Neuronal stem cell (in vitro differentiated cells): ENCODE measurements at regions not wholly inside any gene's neighbourhood (a gene's known extent, or its start where the extent isn't known, plus 50 kb on each side); places are given as distances from the start of the nearest gene placed in this dataset.
A peak's percentile ranks its signal among the peaks of the same experiment; 100 is the strongest.

ENCODE experiments used
- DNase-seq: peaks from one replicate; pipeline ENCODE4 v3.0.0-alpha.2; 2013; ENCODE audit warnings: low spot score
- H2AFZ ChIP-seq: one replicate; pipeline ENCODE4 v1.6.1; 2013; ENCODE audit warnings: mild to moderate bottlenecking, low read length, inconsistent platforms
- H2AK5ac ChIP-seq: 2 replicates; pipeline ENCODE4 v1.6.1; 2013; ENCODE audit warnings: low read depth, mild to moderate bottlenecking, inconsistent platforms, low read length, moderate library complexity, mixed read lengths
- H2BK120ac ChIP-seq: 2 replicates; pipeline ENCODE4 v1.6.1; 2013; ENCODE audit warnings: low read depth, mild to moderate bottlenecking, inconsistent platforms, low read length, moderate library complexity, mixed read lengths
- H2BK12ac ChIP-seq: one replicate; pipeline ENCODE4 v1.6.1; 2013; ENCODE audit warnings: low read length, inconsistent platforms
- H2BK15ac ChIP-seq: 2 replicates; pipeline ENCODE4 v1.6.1; 2013; ENCODE audit warnings: mild to moderate bottlenecking, low read length, inconsistent platforms, mixed read lengths
- H2BK5ac ChIP-seq: one replicate; pipeline ENCODE4 v1.6.1; 2013; ENCODE audit warnings: inconsistent platforms, mild to moderate bottlenecking, low read length, moderate library complexity
- H3K14ac ChIP-seq: one replicate; pipeline ENCODE4 v1.6.1; 2013; ENCODE audit warnings: low read length, inconsistent platforms
- H3K18ac ChIP-seq: 2 replicates; pipeline ENCODE4 v1.6.1; 2013; ENCODE audit warnings: low read length, inconsistent platforms
- H3K23ac ChIP-seq: 2 replicates; pipeline ENCODE4 v1.6.1; 2013; ENCODE audit warnings: low read depth, mild to moderate bottlenecking, mixed read lengths, low read length, inconsistent platforms; ENCODE audit not compliant: poor library complexity
- H3K27ac ChIP-seq: replicated peaks from 3 replicates; pipeline ENCODE4 v1.5.1; 2013; ENCODE audit warnings: low read length, inconsistent platforms
- H3K27me3 ChIP-seq, 3 experiments: 2 replicates each; pipeline ENCODE4 v1.6.1; 2013; ENCODE audit warnings: low read length in 3 of 3, mild to moderate bottlenecking in 2 of 3, inconsistent platforms in 1 of 3, low read depth in 1 of 3, mixed read lengths in 1 of 3, moderate library complexity in 1 of 3; ENCODE audit not compliant: control insufficient read depth in 3 of 3, insufficient read depth in 3 of 3
- H3K36me3 ChIP-seq, 2 donors: replicated peaks in 1 of 2; 2 replicates each; pipeline ENCODE4 v1.6.1; 2013; ENCODE audit warnings: low read length in 2 of 2; ENCODE audit not compliant: control insufficient read depth in 2 of 2, insufficient read depth in 2 of 2
- H3K4ac ChIP-seq: 2 replicates; pipeline ENCODE4 v1.6.1; 2013; ENCODE audit warnings: inconsistent platforms, mild to moderate bottlenecking, low read length, moderate library complexity
- H3K4me1 ChIP-seq, 2 donors: 1 replicate in 1 of 2; 2 replicates in 1 of 2; pipeline ENCODE4 v1.6.1; 2013; ENCODE audit warnings: low read length in 2 of 2, low read depth in 1 of 2; ENCODE audit not compliant: control insufficient read depth in 2 of 2, insufficient read depth in 1 of 2
- H3K4me2 ChIP-seq: one replicate; pipeline ENCODE4 v1.6.1; 2013; ENCODE audit warnings: mild to moderate bottlenecking, low read length, inconsistent platforms; ENCODE audit not compliant: insufficient read depth, poor library complexity, severe bottlenecking
- H3K4me3 ChIP-seq, 2 donors: 2 replicates each; pipeline ENCODE4 v1.5.1; 2013; ENCODE audit warnings: low read length in 2 of 2, mild to moderate bottlenecking in 2 of 2, inconsistent platforms in 1 of 2, moderate library complexity in 1 of 2
- H3K79me1 ChIP-seq: one replicate; pipeline ENCODE4 v1.6.1; 2013; ENCODE audit warnings: low read depth, mild to moderate bottlenecking, inconsistent platforms, low read length, moderate library complexity
- H3K9ac ChIP-seq: one replicate; pipeline ENCODE4 v1.6.1; 2013; ENCODE audit warnings: mild to moderate bottlenecking, low read depth, low read length, inconsistent platforms; ENCODE audit not compliant: poor library complexity
- H3K9me3 ChIP-seq, 2 donors: replicated peaks in 1 of 2; 2 replicates each; pipeline versions ENCODE3 to v1.6.1; 2013; ENCODE audit warnings: low read length in 2 of 2, mild to moderate bottlenecking in 2 of 2, inconsistent platforms in 1 of 2, low read depth in 1 of 2, mixed read lengths in 1 of 2, moderate library complexity in 1 of 2; ENCODE audit not compliant: control insufficient read depth in 2 of 2, insufficient read depth in 1 of 2
- H4K8ac ChIP-seq: one replicate; pipeline ENCODE4 v1.6.1; 2013; ENCODE audit warnings: low read depth, mild to moderate bottlenecking, inconsistent platforms, low read length, moderate library complexity
- H4K91ac ChIP-seq: one replicate; pipeline ENCODE4 v1.6.1; 2013; ENCODE audit warnings: low read length, low read depth, mild to moderate bottlenecking, inconsistent platforms; ENCODE audit not compliant: poor library complexity
- WGBS, 2 donors: extraction: QIAGEN DNeasy Blood & Tissue Kit; methylation state at CpG; one replicate each; pipeline ENCODE4 v1.1.7; 2013; ENCODE audit warnings: missing lambda C conversion rate in 2 of 2, mixed read lengths in 1 of 2; ENCODE audit not compliant: insufficient read length in 2 of 2, insufficient replicate concordance in 1 of 2; ENCODE audit errors: extremely low coverage in 2 of 2; 5-methylcytosine and 5-hydroxymethylcytosine counted together

GRCh38 chr1:2930016-2930815 lies 91.1 kb upstream of the ACTRT2 start:
- no peaks in the 10 kb centered on the region for H3K4me1 ChIP-seq
- H3K4me2 ChIP-seq: no peak overlapping the region
- no peak overlapping the region for H2BK12ac ChIP-seq
- H3K23ac ChIP-seq: peak overlapping the region; percentile 25
- no peak overlapping the region for H3K18ac ChIP-seq
- H3K79me1 ChIP-seq: no peaks in the 10 kb centered on the region
- no peak overlapping the region for H2BK120ac ChIP-seq
- H2AFZ ChIP-seq: no peak overlapping the region
- H3K27me3 ChIP-seq: peaks cover 0 to 96% (median 0%) of the 10 kb centered on the region in 3 experiments
- no peak overlapping the region for H2BK15ac ChIP-seq
- peak overlapping the region; percentile 35 for H2AK5ac ChIP-seq
- no peak for DNase-seq
- H4K91ac ChIP-seq: no peak overlapping the region
- H3K27ac ChIP-seq: no peak overlapping the region
- peaks cover 0 to 2% of the 10 kb centered on the region in 2 donors for H3K9me3 ChIP-seq
- H3K36me3 ChIP-seq: no peaks in the 10 kb centered on the region
- no peak overlapping the region for H3K14ac ChIP-seq
- peak overlapping the region; percentile 77 for H3K9ac ChIP-seq
- H3K4ac ChIP-seq: no peak overlapping the region
- H3K4me3 ChIP-seq: no peak overlapping the region
- H4K8ac ChIP-seq: no peak overlapping the region
- no CpG with 5 or more reads among the region's 41 CpGs for WGBS, 2 donors
- no peak overlapping the region for H2BK5ac ChIP-seq

GRCh38 chr1:2930913-2931723 lies 90.1 kb upstream of the ACTRT2 start:
- peak overlapping the region; percentile 94 for H2AK5ac ChIP-seq
- no peak overlapping the region for H2AFZ ChIP-seq
- peak overlapping the region; percentile 12 for H3K9ac ChIP-seq
- H3K4me3 ChIP-seq: no peak overlapping the region
- peak overlapping the region; percentile 43 for H4K8ac ChIP-seq
- no peak overlapping the region for H3K4me2 ChIP-seq
- no peak overlapping the region for H3K27ac ChIP-seq
- H4K91ac ChIP-seq: no peak overlapping the region
- peak overlapping the region; percentile 56 for H3K14ac ChIP-seq
- H3K4me1 ChIP-seq: no peaks in the 10 kb centered on the region
- peak overlapping the region; percentile 71 for H3K18ac ChIP-seq
- peaks cover 0 to 2% of the 10 kb centered on the region in 2 donors for H3K9me3 ChIP-seq
- peak overlapping the region; percentile 90 for H2BK5ac ChIP-seq
- no peak overlapping the region for H3K4ac ChIP-seq
- no peak overlapping the region for H2BK120ac ChIP-seq
- no peaks in the 10 kb centered on the region for H3K79me1 ChIP-seq
- no peaks in the 10 kb centered on the region for H3K36me3 ChIP-seq
- WGBS, 2 donors: no CpG with 5 or more reads among the region's 36 CpGs
- DNase-seq: no peak
- H2BK12ac ChIP-seq: peak overlapping the region; percentile 58
- peak overlapping the region; percentile 89 for H3K23ac ChIP-seq
- peaks cover 0 to 88% (median 0%) of the 10 kb centered on the region in 3 experiments for H3K27me3 ChIP-seq
- H2BK15ac ChIP-seq: peak overlapping the region; percentile 64

DNA sequence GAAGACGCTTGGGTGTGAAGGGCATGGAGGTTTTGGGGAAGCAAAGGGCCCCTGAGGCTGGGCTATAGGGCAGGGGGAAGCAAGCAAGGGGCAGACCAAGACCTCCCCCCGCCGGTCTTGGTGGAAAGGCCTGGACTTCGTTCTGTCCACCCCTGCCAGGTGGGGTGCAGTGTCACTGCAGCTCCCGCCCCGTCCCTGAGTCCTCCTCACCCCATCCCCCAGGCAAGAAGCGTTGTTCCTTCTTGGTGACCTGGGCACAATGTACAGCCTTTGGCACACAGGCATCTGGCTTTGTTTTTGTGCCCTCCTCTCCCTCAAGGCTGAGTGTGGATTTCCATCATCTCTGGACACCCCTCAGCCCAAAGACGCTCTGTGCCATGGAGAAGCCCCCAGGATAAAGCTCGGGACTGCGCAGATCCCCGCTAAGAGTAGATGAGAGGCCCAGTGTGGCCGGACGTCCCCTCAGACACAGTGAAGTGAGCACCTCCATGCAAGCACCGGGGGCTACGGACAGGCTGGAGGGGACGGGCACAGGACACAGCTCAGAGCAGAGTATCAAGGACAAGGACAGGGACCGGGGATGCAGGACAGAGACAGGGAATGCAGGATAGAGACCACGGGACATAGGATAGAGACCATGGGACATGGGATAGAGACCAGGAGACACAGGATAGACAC lies 89.4 kb upstream of the ACTRT2 start:
- H3K27me3 ChIP-seq: peaks cover 0 to 84% (median 0%) of the 10 kb centered on the region in 3 experiments
- no peak overlapping the region for H2AFZ ChIP-seq
- no peak overlapping the region for H3K4ac ChIP-seq
- no peaks in the 10 kb centered on the region for H3K79me1 ChIP-seq
- peak overlapping the region; percentile 54 for H3K18ac ChIP-seq
- DNase-seq: no peak
- no peak overlapping the region for H3K27ac ChIP-seq
- H3K4me2 ChIP-seq: no peak overlapping the region
- H4K91ac ChIP-seq: no peak overlapping the region
- H3K14ac ChIP-seq: no peak overlapping the region
- H2BK120ac ChIP-seq: no peak overlapping the region
- peak overlapping the region; percentile 49 for H2BK15ac ChIP-seq
- no peaks in the 10 kb centered on the region for H3K4me1 ChIP-seq
- no peak overlapping the region for H4K8ac ChIP-seq
- no peak overlapping the region for H3K23ac ChIP-seq
- peak overlapping the region; percentile 90 for H2BK5ac ChIP-seq
- H3K36me3 ChIP-seq: no peaks in the 10 kb centered on the region
- H3K9me3 ChIP-seq: peaks cover 0 to 2% of the 10 kb centered on the region in 2 donors
- H2AK5ac ChIP-seq: peak overlapping the region; percentile 94
- H2BK12ac ChIP-seq: peak overlapping the region; percentile 66
- peak overlapping the region; percentile 12 for H3K9ac ChIP-seq
- H3K4me3 ChIP-seq: no peak overlapping the region
- WGBS, 2 donors: no CpG with 5 or more reads among the region's 18 CpGs
